ENCODE measurements at regions not wholly inside any gene's neighbourhood (a gene's known extent, or its start where the extent isn't known, plus 50 kb on each side); places are given as distances from the start of the nearest gene placed in this dataset.

DNA sequence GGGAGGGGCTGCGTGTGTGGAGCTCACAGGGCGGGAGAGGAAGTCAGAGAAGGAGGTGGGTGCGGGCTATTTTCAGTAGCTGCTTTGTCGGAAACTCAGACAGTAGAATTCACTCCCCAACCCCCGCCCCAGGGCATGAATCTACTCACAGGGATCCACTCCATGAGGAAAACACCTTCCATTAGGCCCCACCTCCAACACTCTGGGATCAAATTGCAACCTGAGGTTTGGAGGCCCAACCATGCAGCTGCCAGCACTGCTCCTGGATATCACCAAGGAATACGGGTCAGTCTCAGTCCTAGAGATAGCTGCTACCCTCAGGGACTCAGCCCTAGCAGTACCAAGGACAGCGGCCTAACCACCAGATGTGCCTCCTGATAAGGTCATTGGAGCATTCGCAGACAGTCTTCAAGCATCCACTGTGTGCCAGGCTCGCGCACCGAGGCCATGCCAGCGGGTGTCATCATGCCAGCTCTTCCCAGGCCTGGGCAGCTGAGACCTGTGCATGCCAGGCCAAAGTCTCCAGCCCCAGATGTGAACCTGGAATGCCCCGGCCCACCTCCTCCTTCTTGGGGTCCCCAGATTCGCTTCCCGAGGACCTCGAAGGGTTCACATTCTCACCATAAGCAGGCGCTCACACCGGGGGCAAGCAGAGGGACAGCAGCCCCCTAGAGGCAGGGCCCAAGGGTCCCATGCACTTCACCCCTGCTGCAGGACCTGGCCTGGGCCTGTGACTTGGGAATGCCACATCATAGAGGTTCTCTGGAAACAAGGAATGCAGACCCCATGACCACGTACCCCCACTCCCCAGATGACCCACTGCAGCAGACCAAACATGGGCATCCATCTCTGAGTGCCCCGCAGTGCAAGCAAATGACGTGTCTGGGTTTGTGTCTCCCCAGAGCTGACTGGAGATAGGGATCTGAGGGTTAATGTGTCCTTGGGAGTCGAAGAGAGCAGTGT lies 102.3 kb downstream of the ADRA2C start:
- TF ChIP-seq TAF1 (IDR thresholded peaks at IDR 0.05; ENCODE audit: borderline replicate concordance, low read depth, low read length) = no peak
- TF ChIP-seq POLR2AphosphoS5 (IDR thresholded peaks at IDR 0.05; ENCODE audit: low read depth, low read length) = no peak

Measured in GM12892 (cell line).